RWPE1 (cell line): ENCODE measurements at regions not wholly inside any gene's neighbourhood (a gene's known extent, or its start where the extent isn't known, plus 50 kb on each side); places are given as distances from the start of the nearest gene placed in this dataset.

ENCODE experiments used
- CTCF ChIA-PET: fragments of 350-600 bp; sonication (Branson Sonifier 250); formaldehyde crosslinking; extraction: SDS; loops from one replicate; lab custom pipeline; 2021; lab: Yijun Ruan, JAX
- POLR2A ChIA-PET: fragments of 400-600 bp; formaldehyde crosslinking; extraction: SDS; loops from one replicate; lab custom pipeline; 2020; ENCODE audit warnings: antibody characterized with exemption; ENCODE audit not compliant: low non-redundant PET; lab: Yijun Ruan, JAX
- DNase-seq: peaks from one replicate; pipeline ENCODE4 v3.0.0; 2012; ENCODE audit warnings: low spot score
- H3K27ac ChIP-seq: fragments of 450-650 bp; 2 replicates; pipeline ENCODE4 v1.5.1; 2017
- CTCF ChIP-seq: fragments of 450-650 bp; conservative IDR thresholded peaks from 2 replicates; pipeline ENCODE4 v1.5.1; 2017; ENCODE audit warnings: low read depth, mild to moderate bottlenecking

- no peak for DNase-seq
- TF ChIP-seq CTCF, result no peak
- POLR2A ChIA-PET, result no interaction called here
- CTCF ChIA-PET, result no interaction called here
- H3K27ac ChIP-seq, result no peak overlapping the region
Measured at GRCh38 chr22:49530671-49531367, 296.9 kb downstream of the BRD1 start.

GRCh38 chr22:49528420-49528720 lies 299.3 kb downstream of the BRD1 start:
- ChIA-PET CTCF (no interaction called here), POLR2A (no interaction called here)

GRCh38 chr22:49527611-49528419 lies 299.9 kb downstream of the BRD1 start:
- no peak for TF ChIP-seq CTCF
- no peak overlapping the region for H3K27ac ChIP-seq
- CTCF ChIA-PET, result no interaction called here
- no peak for DNase-seq
- POLR2A ChIA-PET, result no interaction called here

More at GRCh38 chr22:49528420-49528720, 299.3 kb downstream of the BRD1 start:
- DNase-seq, result no peak
- TF ChIP-seq CTCF, result no peak
- no peak overlapping the region for H3K27ac ChIP-seq

- no peak for DNase-seq
- ChIA-PET POLR2A (no interaction called here), CTCF (no interaction called here)
- no peak overlapping the region for H3K27ac ChIP-seq
- no peak for TF ChIP-seq CTCF
Measured at GRCh38 chr22:49525801-49526535, 301.7 kb downstream of the BRD1 start.

- POLR2A ChIA-PET, result no interaction called here
- no peak overlapping the region for H3K27ac ChIP-seq
- no peak for DNase-seq
- no peak for TF ChIP-seq CTCF
- CTCF ChIA-PET, result no interaction called here
Measured at GRCh38 chr22:49525360-49525759, 302.3 kb downstream of the BRD1 start.

- no peak for DNase-seq
- no peak overlapping the region for H3K27ac ChIP-seq
- TF ChIP-seq CTCF, result no peak
- ChIA-PET POLR2A (no interaction called here), CTCF (no interaction called here)
Measured at GRCh38 chr22:49524362-49524761, 303.3 kb downstream of the BRD1 start.
